ENCODE measurements at regions not wholly inside any gene's neighbourhood (a gene's known extent, or its start where the extent isn't known, plus 50 kb on each side); places are given as distances from the start of the nearest gene placed in this dataset.
"Not testable (repeated sequence)": the region's sequence is repeated elsewhere in the genome, so short reads cannot be mapped to it uniquely, and the experiment has no call there.

- not testable (repeated sequence) for TF ChIP-seq CTCF, POLR2A (IDR thresholded peaks at IDR 0.05)
Observed at GRCh38 chr11:46209624-46210023, 67.8 kb upstream of the CREB3L1 start.
